ENCODE measurements at regions not wholly inside any gene's neighbourhood (a gene's known extent, or its start where the extent isn't known, plus 50 kb on each side); places are given as distances from the start of the nearest gene placed in this dataset.

DNA sequence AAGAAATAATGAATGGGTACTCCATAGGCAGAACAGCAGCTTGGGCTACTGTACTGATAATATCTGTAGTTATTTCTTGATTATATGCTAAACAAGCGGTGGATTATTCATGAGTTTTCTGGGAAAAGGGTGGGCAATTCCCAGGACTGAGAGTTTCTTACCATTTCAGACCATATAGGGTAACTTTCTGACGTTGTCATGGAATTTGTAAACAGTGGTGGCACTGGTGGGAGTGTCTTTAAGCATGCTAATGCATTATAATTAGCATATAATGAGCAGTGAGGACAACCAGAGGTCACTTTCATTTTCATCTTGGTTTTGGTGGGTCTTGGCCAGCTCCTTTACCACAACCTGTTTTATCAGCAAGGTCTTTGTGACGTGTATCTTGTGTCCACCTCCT, 399.7 kb downstream of the CDC14C start:
- Histone ChIP-seq H3K4me3 (ENCODE audit: insufficient read depth, low read length) (no peak overlapping the region), H3K4me2 (ENCODE audit: insufficient read depth, low read length) (no peak overlapping the region), H4K20me1 (ENCODE audit: insufficient read depth, low read length) (no peaks in the 10 kb centered on the region), H3K27me3 (ENCODE audit: insufficient read depth, low read length) (no peaks in the 10 kb centered on the region), H3K79me2 (ENCODE audit: insufficient read depth, low read length) (no peaks in the 10 kb centered on the region), H3K27ac (ENCODE audit: low read depth, low read length) (no peak overlapping the region), H3K9me3 (ENCODE audit: low read depth, low read length) (peaks cover 4% of the 10 kb centered on the region), H2AFZ (ENCODE audit: low read length) (no peak overlapping the region), H3K36me3 (ENCODE audit: insufficient read depth, low read length) (no peaks in the 10 kb centered on the region), H3K4me1 (ENCODE audit: insufficient read depth, low read length) (no peaks in the 10 kb centered on the region)
- TF ChIP-seq, protein P1, sequence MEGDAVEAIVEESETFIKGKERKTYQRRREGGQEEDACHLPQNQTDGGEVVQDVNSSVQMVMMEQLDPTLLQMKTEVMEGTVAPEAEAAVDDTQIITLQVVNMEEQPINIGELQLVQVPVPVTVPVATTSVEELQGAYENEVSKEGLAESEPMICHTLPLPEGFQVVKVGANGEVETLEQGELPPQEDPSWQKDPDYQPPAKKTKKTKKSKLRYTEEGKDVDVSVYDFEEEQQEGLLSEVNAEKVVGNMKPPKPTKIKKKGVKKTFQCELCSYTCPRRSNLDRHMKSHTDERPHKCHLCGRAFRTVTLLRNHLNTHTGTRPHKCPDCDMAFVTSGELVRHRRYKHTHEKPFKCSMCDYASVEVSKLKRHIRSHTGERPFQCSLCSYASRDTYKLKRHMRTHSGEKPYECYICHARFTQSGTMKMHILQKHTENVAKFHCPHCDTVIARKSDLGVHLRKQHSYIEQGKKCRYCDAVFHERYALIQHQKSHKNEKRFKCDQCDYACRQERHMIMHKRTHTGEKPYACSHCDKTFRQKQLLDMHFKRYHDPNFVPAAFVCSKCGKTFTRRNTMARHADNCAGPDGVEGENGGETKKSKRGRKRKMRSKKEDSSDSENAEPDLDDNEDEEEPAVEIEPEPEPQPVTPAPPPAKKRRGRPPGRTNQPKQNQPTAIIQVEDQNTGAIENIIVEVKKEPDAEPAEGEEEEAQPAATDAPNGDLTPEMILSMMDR (IDR thresholded peaks at IDR 0.05; ENCODE audit: extremely low read depth, low read depth, low read length) = no peak
- no peak for DNase-seq (ENCODE audit: insufficient read length, low spot score, missing footprints)

DNA sequence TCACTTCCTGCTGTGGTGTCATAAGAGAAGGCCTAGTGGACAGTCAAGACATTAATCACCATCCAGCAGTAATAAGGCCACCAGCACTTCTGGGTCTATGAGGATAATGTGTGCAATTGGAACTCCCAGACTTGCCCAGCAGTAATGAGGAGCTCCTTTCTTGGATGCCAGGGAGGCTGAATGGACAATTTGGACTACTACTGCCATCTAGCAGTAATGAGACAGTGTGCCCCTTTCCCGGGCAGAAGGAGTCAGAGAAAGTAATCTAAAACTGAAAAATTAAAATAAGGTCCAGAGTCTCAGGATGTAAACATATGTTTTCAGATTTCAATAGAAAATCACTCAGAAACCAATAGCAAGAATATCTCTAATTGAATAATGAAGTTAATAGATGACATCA, 400.4 kb downstream of the CDC14C start:
- TF ChIP-seq, protein P1 (IDR thresholded peaks at IDR 0.05; ENCODE audit: extremely low read depth, low read depth, low read length) = no peak
- no peak for DNase-seq (ENCODE audit: insufficient read length, low spot score, missing footprints)
- H3K4me2 ChIP-seq (ENCODE audit: insufficient read depth, low read length) = no peak overlapping the region
- H2AFZ ChIP-seq (ENCODE audit: low read length) = no peak overlapping the region
- H3K9me3 ChIP-seq (ENCODE audit: low read depth, low read length) = peaks cover 4% of the 10 kb centered on the region
- no peak overlapping the region for H3K27ac ChIP-seq (ENCODE audit: low read depth, low read length)
- H3K4me3 ChIP-seq (ENCODE audit: insufficient read depth, low read length) = no peak overlapping the region
- no peaks in the 10 kb centered on the region for H3K27me3 ChIP-seq (ENCODE audit: insufficient read depth, low read length)
- H3K36me3 ChIP-seq (ENCODE audit: insufficient read depth, low read length) = no peaks in the 10 kb centered on the region
- no peaks in the 10 kb centered on the region for H3K79me2 ChIP-seq (ENCODE audit: insufficient read depth, low read length)
- no peaks in the 10 kb centered on the region for H3K4me1 ChIP-seq (ENCODE audit: insufficient read depth, low read length)
- no peaks in the 10 kb centered on the region for H4K20me1 ChIP-seq (ENCODE audit: insufficient read depth, low read length)

GRCh38 chr7:49325571-49325970, 401.2 kb downstream of the CDC14C start:
- Histone ChIP-seq H3K4me3 (ENCODE audit: insufficient read depth, low read length) (no peak overlapping the region), H3K27me3 (ENCODE audit: insufficient read depth, low read length) (no peaks in the 10 kb centered on the region), H3K4me2 (ENCODE audit: insufficient read depth, low read length) (no peak overlapping the region), H3K36me3 (ENCODE audit: insufficient read depth, low read length) (no peaks in the 10 kb centered on the region), H3K79me2 (ENCODE audit: insufficient read depth, low read length) (no peaks in the 10 kb centered on the region), H2AFZ (ENCODE audit: low read length) (no peak overlapping the region), H3K9me3 (ENCODE audit: low read depth, low read length) (peaks cover 4% of the 10 kb centered on the region), H4K20me1 (ENCODE audit: insufficient read depth, low read length) (no peaks in the 10 kb centered on the region), H3K4me1 (ENCODE audit: insufficient read depth, low read length) (no peaks in the 10 kb centered on the region), H3K27ac (ENCODE audit: low read depth, low read length) (no peak overlapping the region)
- DNase-seq (ENCODE audit: insufficient read length, low spot score, missing footprints) = no peak
- TF ChIP-seq, protein P1 (IDR thresholded peaks at IDR 0.05; ENCODE audit: extremely low read depth, low read depth, low read length) = no peak

DNA sequence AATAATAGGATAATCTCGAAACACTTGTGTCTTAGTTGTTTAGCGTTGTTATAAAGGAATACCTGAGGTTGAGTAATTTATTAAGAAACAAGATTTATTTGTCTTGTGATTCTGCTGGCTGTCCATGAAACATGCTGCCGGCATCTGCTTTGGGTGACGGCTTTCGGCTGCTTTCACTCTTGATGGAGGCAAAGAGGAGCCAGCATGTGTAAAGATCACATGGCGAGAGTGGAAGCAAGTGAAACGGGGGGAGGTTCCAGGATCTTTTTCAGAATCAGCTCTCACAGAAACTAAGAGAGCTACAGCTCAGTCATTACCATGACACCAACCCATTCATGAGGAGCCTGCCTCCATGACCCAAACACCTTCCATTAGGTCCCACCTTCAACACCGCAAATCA, 402.8 kb downstream of the CDC14C start:
- Histone ChIP-seq H3K4me1 (ENCODE audit: insufficient read depth, low read length) (no peaks in the 10 kb centered on the region), H3K27me3 (ENCODE audit: insufficient read depth, low read length) (no peaks in the 10 kb centered on the region), H3K4me3 (ENCODE audit: insufficient read depth, low read length) (no peak overlapping the region), H2AFZ (ENCODE audit: low read length) (no peak overlapping the region), H4K20me1 (ENCODE audit: insufficient read depth, low read length) (no peaks in the 10 kb centered on the region), H3K9me3 (ENCODE audit: low read depth, low read length) (peaks cover 4% of the 10 kb centered on the region), H3K4me2 (ENCODE audit: insufficient read depth, low read length) (no peak overlapping the region), H3K79me2 (ENCODE audit: insufficient read depth, low read length) (no peaks in the 10 kb centered on the region), H3K36me3 (ENCODE audit: insufficient read depth, low read length) (no peaks in the 10 kb centered on the region), H3K27ac (ENCODE audit: low read depth, low read length) (no peak overlapping the region)
- DNase-seq (ENCODE audit: insufficient read length, low spot score, missing footprints) = no peak
- TF ChIP-seq, protein P1 (IDR thresholded peaks at IDR 0.05; ENCODE audit: extremely low read depth, low read depth, low read length) = no peak
